Gastrocnemius medialis (tissue), 4 donors: ENCODE measurements at regions not wholly inside any gene's neighbourhood (a gene's known extent, or its start where the extent isn't known, plus 50 kb on each side); places are given as distances from the start of the nearest gene placed in this dataset.

Experiments used
- POLR2A ChIP-seq, 2 donors: fragments of 450-650 bp; IDR thresholded peaks; one replicate each; pipeline ENCODE4 v1.6.1; 2017; ENCODE audit warnings: antibody characterized with exemption in 2 of 2, mild to moderate bottlenecking in 2 of 2, moderate library complexity in 2 of 2
- TF ChIP-seq, protein P1 (sequence below), 5 experiments: fragments of 450-650 bp in 3 of 5; fragments of 200-600 bp in 2 of 5; sonication (generic) in 2 of 5; IDR thresholded peaks in 4 of 5; conservative IDR thresholded peaks in 1 of 5; 1 replicate in 4 of 5; 2 replicates in 1 of 5; pipeline ENCODE4 v1.5.1; 2016 to 2019; ENCODE audit warnings: antibody characterized with exemption in 5 of 5, mild to moderate bottlenecking in 3 of 5, moderate library complexity in 3 of 5

DNA sequence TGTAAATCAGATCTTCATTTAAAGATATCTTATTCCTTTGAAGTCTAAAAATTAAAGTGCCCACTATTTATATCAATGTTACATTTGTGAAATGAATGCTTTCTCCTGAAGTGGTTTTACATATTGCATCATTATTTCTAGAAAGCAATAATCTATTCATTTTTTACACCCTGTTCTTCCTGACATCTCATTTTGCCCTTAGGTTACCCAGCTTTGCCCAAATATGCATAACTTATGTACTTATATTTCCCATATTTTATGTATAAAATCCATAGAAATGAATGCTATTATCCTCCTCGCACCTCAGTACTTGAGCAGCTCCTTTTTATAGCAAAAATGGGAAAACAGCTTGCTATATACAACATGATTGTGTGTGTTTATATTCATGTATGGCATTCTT lies 396.5 kb upstream of the DSEL start:
- TF ChIP-seq, protein P1, sequence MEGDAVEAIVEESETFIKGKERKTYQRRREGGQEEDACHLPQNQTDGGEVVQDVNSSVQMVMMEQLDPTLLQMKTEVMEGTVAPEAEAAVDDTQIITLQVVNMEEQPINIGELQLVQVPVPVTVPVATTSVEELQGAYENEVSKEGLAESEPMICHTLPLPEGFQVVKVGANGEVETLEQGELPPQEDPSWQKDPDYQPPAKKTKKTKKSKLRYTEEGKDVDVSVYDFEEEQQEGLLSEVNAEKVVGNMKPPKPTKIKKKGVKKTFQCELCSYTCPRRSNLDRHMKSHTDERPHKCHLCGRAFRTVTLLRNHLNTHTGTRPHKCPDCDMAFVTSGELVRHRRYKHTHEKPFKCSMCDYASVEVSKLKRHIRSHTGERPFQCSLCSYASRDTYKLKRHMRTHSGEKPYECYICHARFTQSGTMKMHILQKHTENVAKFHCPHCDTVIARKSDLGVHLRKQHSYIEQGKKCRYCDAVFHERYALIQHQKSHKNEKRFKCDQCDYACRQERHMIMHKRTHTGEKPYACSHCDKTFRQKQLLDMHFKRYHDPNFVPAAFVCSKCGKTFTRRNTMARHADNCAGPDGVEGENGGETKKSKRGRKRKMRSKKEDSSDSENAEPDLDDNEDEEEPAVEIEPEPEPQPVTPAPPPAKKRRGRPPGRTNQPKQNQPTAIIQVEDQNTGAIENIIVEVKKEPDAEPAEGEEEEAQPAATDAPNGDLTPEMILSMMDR (IDR thresholded peaks at IDR 0.05 in 4 of 5, conservative IDR thresholded peaks at IDR 0.05 in 1 of 5): no peak
- no peak for TF ChIP-seq POLR2A (IDR thresholded peaks at IDR 0.05)
